ENCODE measurements at regions not wholly inside any gene's neighbourhood (a gene's known extent, or its start where the extent isn't known, plus 50 kb on each side); places are given as distances from the start of the nearest gene placed in this dataset.
A peak's percentile ranks its signal among the peaks of the same experiment; 100 is the strongest.
"Not testable (repeated sequence)": the region's sequence is repeated elsewhere in the genome, so short reads cannot be mapped to it uniquely, and the experiment has no call there.

DNA sequence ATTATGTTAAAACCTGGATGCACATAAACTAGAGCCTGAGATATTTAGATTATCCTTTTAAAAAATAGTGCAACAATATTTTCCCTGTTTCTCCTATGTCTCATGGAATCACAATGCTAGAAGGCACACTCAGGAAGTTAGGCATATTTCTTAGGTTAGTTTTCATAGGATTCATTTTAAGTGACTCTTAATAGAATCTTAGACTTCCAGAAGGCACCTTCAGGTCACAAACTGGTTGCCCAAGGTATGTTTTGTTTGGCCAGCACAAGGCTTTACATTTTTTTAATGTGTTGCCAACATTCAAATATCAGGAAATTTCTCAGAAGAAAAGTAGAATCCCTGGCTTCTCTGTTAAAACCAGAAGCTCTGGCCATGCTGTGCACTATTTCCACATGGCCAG is 129.3 kb downstream of the LNPK start:
- ATAC-seq: no peak

- no peak for ATAC-seq
These were observed 130.1 kb downstream of the LNPK start for GRCh38 chr2:175872005-175872348.

DNA sequence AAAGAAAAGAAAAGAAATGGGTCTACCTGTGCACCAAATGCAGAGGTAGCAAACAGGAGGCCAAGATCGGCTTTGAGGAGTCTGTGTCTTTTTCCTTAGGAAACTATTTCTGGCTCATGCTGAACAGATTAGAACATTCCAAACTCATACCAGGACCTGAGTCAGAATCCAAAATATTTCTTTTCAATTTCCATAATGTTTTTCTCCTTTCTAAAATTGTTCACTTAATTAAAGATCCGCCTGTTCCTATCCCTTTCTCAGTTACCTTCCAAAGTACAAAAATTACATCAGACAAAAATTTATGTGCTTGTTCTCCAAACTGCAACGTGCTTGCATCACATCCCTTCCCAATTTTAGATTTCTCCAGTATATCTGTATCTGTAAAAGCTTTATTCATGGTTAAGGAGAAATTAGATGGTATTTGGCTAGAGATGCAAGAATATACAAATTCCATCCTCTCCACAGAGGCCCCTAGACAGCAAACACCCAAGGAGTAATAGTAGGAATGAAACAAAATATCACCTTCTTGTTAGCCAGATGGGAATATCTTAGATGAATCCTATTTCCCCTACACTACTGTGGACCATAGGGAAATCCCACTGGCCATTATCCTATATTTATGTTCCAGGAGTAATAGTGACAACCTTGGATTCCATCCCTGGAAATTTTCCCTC is 130.6 kb downstream of the LNPK start:
- ATAC-seq: no peak

DNA sequence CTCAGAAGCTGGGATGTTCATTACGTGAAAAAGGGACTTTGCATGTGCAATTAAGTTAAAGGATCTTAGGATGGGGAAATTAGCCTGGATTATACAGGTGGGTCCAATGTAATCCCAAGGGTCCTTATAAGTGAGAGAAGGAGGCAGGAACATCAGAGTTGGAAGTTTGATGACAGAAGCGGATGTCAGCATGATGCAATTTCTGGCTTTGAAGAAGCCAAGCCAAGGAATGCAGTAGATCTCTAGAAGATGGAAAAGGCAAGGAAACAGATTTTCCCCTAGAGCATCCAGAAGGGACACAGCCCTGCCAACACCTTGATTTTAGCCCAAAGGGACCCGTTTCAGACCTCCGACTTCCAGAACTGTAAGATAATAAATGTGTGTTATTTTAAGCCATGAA is 136.4 kb downstream of the LNPK start:
- ATAC-seq: no peak

GRCh38 chr2:175864137-175864850 is 137.8 kb downstream of the LNPK start:
- ATAC-seq: no peak

- no peak for ATAC-seq
These were observed 140.1 kb downstream of the LNPK start for GRCh38 chr2:175861958-175862357.

GRCh38 chr2:175855794-175856453 is 146.1 kb downstream of the LNPK start:
- no peak for ATAC-seq

DNA sequence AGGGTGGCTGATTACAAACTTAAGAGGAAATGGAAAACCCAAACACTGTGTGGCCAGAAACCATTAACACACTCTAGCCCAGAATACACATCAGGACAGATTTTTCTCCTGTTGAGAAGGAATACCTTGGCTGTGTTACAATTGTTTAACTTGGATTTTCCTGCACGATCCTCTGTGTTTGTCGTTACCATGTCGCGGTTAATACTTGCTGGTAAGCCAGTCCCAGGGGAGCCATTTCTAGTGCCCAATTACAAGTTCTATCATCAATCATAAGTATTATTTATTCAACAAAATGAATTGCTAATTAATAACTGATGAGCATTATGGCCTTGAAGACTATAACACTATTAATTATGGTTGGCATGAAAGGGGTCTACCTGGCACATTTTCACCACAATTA is 146.8 kb downstream of the LNPK start:
- ATAC-seq: no peak

DNA sequence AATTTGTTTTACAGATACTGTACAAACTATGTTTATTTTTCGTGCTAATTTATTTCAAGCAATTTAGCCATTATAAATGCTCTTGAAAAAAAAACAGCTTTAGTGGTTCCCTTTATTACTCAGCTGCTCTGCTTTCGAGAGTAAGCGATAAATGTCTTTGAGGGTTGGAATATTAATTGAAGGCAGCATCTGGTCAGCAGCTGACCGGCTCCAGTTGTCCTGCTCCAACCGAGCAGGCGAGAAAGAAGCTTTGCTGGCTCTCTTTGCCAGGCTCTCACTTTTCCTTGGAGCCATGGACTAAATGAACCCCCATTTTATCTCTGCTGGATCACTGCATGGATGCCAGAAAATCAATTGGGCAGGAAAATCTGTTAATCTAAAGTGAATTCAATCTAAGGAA is 147.4 kb downstream of the LNPK start:
- ATAC-seq: no peak

DNA sequence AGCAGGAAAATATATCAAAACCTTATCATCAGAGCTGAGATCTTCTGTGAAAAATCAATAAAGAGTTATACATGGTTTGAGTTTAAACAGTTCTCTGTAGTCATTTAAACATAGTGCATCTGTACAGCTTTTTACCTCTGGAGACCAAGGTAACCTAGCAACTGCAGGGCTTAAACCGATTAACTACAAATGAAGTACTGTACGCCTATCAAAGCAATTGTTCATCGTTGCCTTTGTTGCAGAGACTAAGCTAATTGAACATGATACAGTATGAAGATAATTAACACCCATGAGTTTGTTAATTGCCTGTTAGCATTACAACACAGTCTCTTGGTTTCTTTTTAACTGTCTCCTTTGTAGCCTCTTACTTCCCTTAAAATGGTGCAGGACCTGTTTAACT is 147.9 kb downstream of the LNPK start:
- no peak for ATAC-seq

GRCh38 chr2:175853616-175853890 is 148.5 kb downstream of the LNPK start:
- ATAC-seq: no peak

- no peak for ATAC-seq
These were observed 149.0 kb downstream of the LNPK start for GRCh38 chr2:175852879-175853615.

DNA sequence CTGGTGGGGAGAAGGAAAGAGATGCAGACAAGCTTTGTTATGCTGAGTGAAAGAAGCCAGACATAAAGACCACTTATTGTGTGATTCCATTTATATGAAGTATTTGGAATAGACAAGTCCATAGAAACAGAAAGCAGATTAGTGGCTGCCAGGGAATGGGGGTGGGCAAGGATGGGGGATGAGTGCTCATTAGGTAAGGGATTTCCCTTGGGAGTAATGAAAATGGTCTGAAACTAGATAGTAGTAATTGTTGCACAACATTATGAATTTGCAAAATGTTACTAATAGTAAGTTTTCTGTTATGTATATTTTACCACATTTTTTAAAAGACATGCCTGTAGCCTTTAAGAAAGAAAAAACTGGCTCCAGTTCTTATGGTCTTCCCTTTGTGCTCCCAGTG is 154.9 kb downstream of the LNPK start:
- ATAC-seq: no peak

GRCh38 chr2:175844169-175844568 is 157.9 kb downstream of the LNPK start:
- no peak for ATAC-seq

DNA sequence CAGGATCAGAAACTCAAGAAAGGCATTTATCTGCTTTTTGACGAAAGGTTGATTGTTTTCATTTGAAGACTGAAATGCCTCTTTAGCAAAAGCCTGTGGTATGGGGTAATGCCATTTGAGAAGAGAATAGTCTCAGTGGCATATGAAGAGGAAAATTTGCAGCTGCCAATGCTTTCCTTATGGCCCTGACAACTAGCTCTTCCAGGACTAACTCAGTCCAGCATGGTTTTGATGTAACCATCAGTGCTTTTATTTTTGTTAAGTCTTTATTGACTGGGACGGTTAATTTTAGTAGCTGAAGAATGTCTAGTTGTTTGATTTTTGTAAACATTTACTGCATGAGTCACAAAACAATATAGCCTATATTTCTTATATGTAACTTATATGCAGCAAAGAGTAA is 158.4 kb downstream of the LNPK start:
- ATAC-seq: no peak

DNA sequence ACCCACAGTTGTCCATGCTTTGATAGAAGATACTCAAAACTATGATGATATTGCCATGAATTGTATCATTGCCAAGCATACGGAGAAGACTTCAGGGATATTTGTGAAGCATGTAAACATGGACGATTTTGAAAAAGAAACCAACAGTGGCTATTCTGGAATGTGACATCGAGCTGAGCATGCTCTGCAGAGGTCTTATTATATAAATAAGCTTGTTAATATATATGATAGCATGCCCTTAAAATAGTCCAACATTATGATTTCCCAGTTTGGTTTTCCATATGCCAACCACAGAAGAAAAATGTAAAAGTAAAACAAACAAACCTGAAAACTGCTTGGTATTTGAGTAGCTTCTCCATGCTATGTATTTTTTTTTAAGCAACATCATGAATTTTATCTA is 159.1 kb downstream of the LNPK start:
- no peak for ATAC-seq

- not testable (repeated sequence) for ATAC-seq
These were observed 161.3 kb downstream of the LNPK start for GRCh38 chr2:175840765-175841164.

GRCh38 chr2:175840256-175840655 is 161.8 kb downstream of the LNPK start:
- ATAC-seq: no peak

GRCh38 chr2:175838979-175839378 is 163.1 kb downstream of the LNPK start:
- no peak for ATAC-seq

DNA sequence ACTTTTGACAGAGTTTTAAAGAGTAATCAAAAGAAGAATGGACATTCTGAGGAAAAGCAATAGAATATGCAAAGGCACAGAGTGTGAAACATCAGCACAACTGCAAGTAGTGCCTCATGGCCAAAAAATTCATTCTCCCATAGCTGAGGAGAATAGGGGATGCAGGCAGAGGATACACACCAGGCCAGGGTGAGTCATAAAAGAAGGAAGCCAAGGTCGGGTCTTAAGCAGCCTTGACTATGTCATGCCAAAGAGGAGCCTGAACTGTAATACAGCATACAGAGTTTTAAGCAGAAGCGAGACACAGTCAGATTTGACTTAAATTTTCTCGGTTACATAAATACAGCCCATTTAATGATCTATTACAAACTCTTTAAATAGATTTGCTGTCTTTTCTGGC is 165.0 kb downstream of the LNPK start:
- peak; percentile 39 for ATAC-seq

- ATAC-seq: no peak
These were observed 165.7 kb downstream of the LNPK start for GRCh38 chr2:175836361-175836760.

DNA sequence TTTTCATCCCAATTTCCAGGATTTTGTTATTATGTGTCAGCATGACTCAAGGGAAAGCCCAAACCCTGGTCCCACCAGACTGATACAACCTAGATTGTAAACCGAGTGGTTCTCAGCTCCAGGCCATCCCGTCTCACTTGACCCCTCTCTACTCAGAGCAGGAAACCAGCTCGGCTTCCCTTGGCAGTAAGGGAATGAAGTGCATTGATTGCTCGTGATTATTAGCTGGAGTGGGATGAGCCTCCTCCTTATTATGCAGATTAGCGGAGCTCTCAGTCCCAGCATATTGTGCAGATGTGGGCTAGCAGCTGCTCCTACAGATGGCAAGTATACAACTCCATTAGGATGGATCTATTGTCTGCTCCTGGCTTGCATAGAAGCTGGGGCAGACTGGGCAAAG is 167.6 kb downstream of the LNPK start:
- ATAC-seq: no peak

DNA sequence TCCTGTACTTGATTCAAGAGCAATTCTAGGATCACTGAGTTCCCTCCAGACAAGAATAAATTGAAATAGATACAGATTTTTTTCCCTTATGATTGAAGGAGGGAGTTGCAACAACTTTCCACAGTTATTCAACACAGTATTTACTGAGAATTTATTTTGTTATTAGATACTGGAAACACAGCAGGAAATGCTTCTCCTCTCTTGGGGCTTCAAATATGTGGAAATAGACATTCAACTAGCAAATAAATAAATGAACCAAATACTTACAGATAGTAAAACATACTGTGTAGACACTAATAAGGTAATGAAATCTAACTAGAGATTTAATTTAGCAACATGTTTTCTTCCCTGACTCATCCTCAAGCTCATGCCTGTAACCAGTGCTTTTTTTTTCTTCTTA is 169.2 kb downstream of the LNPK start:
- no peak for ATAC-seq

- no peak for ATAC-seq
These were observed 172.3 kb downstream of the LNPK start for GRCh38 chr2:175829741-175830140.
